ENCODE measurements at regions not wholly inside any gene's neighbourhood (a gene's known extent, or its start where the extent isn't known, plus 50 kb on each side); places are given as distances from the start of the nearest gene placed in this dataset.
"Not testable (repeated sequence)": the region's sequence is repeated elsewhere in the genome, so short reads cannot be mapped to it uniquely, and the experiment has no call there.

- Histone ChIP-seq H3K27ac (no peak overlapping the region), H3K9me3 (replicated peaks in 1 of 11) (no peaks in the 10 kb centered on the region), H3K27me3 (no peaks in the 10 kb centered on the region), H3K9ac (no peak overlapping the region), H3K4me3 (no peak overlapping the region), H4K20me1 (no peaks in the 10 kb centered on the region), H3K4me2 (no peak overlapping the region), H3K36me3 (no peaks in the 10 kb centered on the region), H3K4me1 (no peaks in the 10 kb centered on the region)
- TF ChIP-seq Cebpa-rat (IDR thresholded peaks at IDR 0.05) = no peak
These were observed 766.5 kb downstream of the BCKDHB start for GRCh38 chr6:80872951-80873308.

DNA sequence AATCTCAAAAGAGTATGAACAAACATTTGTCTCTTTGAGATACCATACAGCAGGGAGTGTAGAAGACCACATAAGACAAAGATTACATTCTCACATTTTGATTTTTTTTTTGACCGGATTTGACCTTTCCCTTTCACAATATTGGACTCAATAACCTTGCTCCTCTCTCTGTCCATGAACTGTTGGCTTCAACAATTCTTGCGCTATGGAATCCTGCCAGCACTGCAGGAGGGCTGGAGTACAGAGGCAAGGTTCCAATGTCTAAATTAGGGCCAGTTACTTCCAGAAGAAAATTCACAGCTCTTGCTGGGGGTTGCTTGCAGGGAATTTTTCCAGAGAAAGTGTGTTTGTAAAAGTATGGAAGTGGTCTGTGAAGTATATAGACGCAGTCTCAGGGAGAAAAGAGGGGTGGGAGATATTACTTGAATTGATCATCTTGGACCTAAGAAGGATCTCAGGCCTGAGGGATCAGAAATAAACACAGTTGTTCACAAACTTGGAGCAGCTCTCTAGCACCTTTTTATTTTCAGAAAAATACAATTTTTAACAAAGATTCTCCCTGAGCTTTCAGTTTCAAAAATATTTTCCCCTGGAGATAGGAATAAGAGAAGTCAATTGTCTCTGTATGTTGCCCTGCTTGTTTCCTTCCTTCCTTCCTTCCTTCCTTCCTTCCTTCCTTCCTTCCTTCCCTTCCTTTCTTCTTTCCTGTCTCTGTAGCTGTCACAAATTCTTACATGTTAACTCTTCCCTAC is 765.9 kb downstream of the BCKDHB start:
- Histone ChIP-seq H3K36me3 (no peaks in the 10 kb centered on the region), H3K27me3 (no peaks in the 10 kb centered on the region), H3K4me3 (no peak overlapping the region), H3K27ac (no peak overlapping the region), H3K9me3 (replicated peaks in 1 of 11) (no peaks in the 10 kb centered on the region), H3K4me2 (no peak overlapping the region), H3K9ac (no peak overlapping the region), H3K4me1 (no peaks in the 10 kb centered on the region), H4K20me1 (no peaks in the 10 kb centered on the region)
- no peak for TF ChIP-seq Cebpa-rat (IDR thresholded peaks at IDR 0.05)

DNA sequence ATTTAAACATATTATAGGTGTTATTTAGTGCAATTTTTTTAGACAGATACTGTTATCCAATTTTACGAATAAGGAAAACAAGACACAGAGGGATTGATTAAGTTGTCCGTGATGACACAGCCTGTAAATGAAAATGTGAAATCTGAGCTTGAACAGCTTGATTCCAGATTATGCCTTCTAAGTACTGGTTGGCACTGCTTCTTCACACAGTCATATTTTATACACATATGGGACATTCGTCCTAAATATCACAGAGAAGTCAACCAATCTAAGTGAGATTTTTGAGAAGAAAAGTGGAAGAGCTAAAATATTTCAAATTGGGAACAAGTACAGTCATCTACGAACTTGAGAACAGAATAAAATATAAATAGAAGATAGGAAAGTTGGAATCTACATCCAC is 756.3 kb downstream of the BCKDHB start:
- Histone ChIP-seq H3K4me2 (no peak overlapping the region), H3K9ac (no peak overlapping the region), H3K4me3 (no peak overlapping the region), H3K4me1 (no peaks in the 10 kb centered on the region), H3K9me3 (replicated peaks in 1 of 11) (no peaks in the 10 kb centered on the region), H3K36me3 (no peaks in the 10 kb centered on the region), H4K20me1 (no peaks in the 10 kb centered on the region), H3K27ac (no peak overlapping the region), H3K27me3 (no peaks in the 10 kb centered on the region)
- TF ChIP-seq Cebpa-rat (IDR thresholded peaks at IDR 0.05) = no peak

- Histone ChIP-seq H3K9ac (no peak overlapping the region), H3K9me3 (replicated peaks in 1 of 11) (no peaks in the 10 kb centered on the region), H3K4me2 (no peak overlapping the region), H3K27ac (no peak overlapping the region), H3K27me3 (no peaks in the 10 kb centered on the region), H4K20me1 (no peaks in the 10 kb centered on the region), H3K36me3 (no peaks in the 10 kb centered on the region), H3K4me1 (no peaks in the 10 kb centered on the region), H3K4me3 (no peak overlapping the region)
- TF ChIP-seq Cebpa-rat (IDR thresholded peaks at IDR 0.05) = no peak
These were observed 753.6 kb downstream of the BCKDHB start for GRCh38 chr6:80860107-80860506.

DNA sequence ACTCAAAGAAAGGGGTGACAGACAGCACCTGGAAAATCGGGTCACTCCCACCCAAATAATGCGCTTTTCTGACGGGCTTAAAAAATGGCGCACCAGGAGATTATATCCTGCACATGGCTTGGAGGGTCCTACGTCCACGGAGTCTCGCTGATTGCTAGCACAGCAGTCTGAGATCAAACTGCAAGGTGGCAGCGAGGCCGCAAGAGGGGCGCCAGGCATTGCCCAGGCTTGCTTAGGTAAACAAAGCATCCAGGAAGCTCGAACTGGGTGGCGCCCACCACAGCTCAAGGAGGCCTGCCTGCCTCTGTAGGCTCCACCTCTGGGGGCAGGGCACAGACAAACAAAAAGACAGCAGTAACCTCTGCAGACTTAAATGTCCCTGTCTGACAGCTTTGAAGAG is 741.5 kb downstream of the BCKDHB start:
- H3K27me3 ChIP-seq; H3K9ac ChIP-seq; H3K4me1 ChIP-seq; H4K20me1 ChIP-seq; H3K36me3 ChIP-seq; H3K9me3 ChIP-seq (replicated peaks in 1 of 11); H3K4me2 ChIP-seq; H3K27ac ChIP-seq; H3K4me3 ChIP-seq: not testable (repeated sequence)

- Histone ChIP-seq H3K4me3 (no peak overlapping the region), H3K4me1 (no peaks in the 10 kb centered on the region), H3K4me2 (no peak overlapping the region), H3K9ac (no peak overlapping the region), H3K27ac (no peak overlapping the region), H3K9me3 (replicated peaks in 1 of 11) (no peaks in the 10 kb centered on the region), H4K20me1 (no peaks in the 10 kb centered on the region), H3K27me3 (no peaks in the 10 kb centered on the region), H3K36me3 (no peaks in the 10 kb centered on the region)
- no peak for TF ChIP-seq Cebpa-rat (IDR thresholded peaks at IDR 0.05)
These were observed 725.9 kb downstream of the BCKDHB start for GRCh38 chr6:80832337-80832736.

DNA sequence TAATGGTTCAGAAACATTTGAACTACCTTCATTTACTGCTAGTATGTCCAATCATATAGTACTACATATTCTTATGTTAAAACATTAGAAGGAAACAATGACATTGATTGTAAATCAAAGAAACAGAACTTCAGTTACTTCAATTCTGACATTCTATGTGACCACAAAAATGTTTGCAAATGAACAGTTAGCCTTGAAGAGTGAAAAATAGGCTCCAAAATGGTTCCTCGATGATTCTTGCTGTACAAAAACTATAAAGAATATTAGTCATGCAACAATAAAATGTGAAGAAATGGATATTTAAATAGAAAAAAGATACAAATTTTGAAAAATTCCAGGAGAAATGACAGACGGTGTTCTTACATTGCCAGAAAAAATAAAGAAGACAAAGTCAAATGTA is 686.9 kb downstream of the BCKDHB start:
- Histone ChIP-seq H3K4me1 (no peaks in the 10 kb centered on the region), H3K9me3 (replicated peaks in 1 of 11) (no peaks in the 10 kb centered on the region), H3K4me3 (no peak overlapping the region), H3K36me3 (no peaks in the 10 kb centered on the region), H3K27ac (no peak overlapping the region), H3K27me3 (no peaks in the 10 kb centered on the region), H3K4me2 (no peak overlapping the region), H4K20me1 (no peaks in the 10 kb centered on the region), H3K9ac (no peak overlapping the region)
- no peak for TF ChIP-seq Cebpa-rat (IDR thresholded peaks at IDR 0.05)

GRCh38 chr6:80792151-80792550 is 685.7 kb downstream of the BCKDHB start:
- H3K36me3 ChIP-seq = no peaks in the 10 kb centered on the region
- no peak overlapping the region for H3K27ac ChIP-seq
- H3K4me2 ChIP-seq = no peak overlapping the region
- no peaks in the 10 kb centered on the region for H3K27me3 ChIP-seq
- TF ChIP-seq Cebpa-rat (IDR thresholded peaks at IDR 0.05) = no peak
- H3K4me3 ChIP-seq = no peak overlapping the region
- no peak overlapping the region for H3K9ac ChIP-seq
- no peaks in the 10 kb centered on the region for H3K9me3 ChIP-seq (replicated peaks in 1 of 11)
- H3K4me1 ChIP-seq = no peaks in the 10 kb centered on the region
- H4K20me1 ChIP-seq = no peaks in the 10 kb centered on the region

DNA sequence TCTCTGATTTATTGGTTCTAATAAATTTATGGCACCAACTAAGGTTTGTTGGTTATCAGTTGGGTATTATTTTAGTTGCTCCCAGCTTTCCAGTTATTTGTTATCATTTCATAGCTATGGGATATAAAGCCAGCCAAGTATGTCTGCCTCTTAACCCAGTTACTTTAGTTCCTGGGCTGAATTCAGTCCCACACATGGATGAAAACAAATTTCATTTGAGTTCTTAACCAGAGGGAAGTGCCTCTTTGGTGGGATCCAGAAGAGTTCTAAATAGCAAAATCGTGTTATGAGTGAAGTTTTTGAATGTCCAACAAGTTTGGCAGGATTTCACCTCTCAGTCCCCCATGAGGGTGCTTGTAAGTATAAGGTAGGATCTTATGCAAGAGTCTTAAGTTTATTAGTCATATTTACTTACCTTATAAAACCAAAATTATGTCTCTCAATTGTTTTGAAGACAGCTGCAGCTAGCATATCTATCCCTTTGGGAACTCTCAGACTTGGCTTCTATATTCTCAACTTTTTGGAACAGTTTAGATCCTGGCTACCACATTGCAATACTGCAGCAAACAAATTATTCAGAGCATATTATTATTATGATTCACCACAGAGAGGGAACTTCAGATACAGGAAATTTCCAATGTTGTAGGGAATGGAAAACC is 683.6 kb downstream of the BCKDHB start:
- H3K9ac ChIP-seq = no peak overlapping the region
- H4K20me1 ChIP-seq = no peaks in the 10 kb centered on the region
- H3K4me1 ChIP-seq = no peaks in the 10 kb centered on the region
- H3K4me2 ChIP-seq = no peak overlapping the region
- H3K9me3 ChIP-seq (replicated peaks in 1 of 11) = no peaks in the 10 kb centered on the region
- no peak for TF ChIP-seq Cebpa-rat (IDR thresholded peaks at IDR 0.05)
- no peaks in the 10 kb centered on the region for H3K36me3 ChIP-seq
- no peaks in the 10 kb centered on the region for H3K27me3 ChIP-seq
- H3K27ac ChIP-seq = no peak overlapping the region
- no peak overlapping the region for H3K4me3 ChIP-seq

GRCh38 chr6:80783271-80783670 is 676.8 kb downstream of the BCKDHB start:
- H3K27me3 ChIP-seq; H3K4me3 ChIP-seq; H3K4me1 ChIP-seq; H4K20me1 ChIP-seq; H3K9ac ChIP-seq; H3K27ac ChIP-seq; H3K36me3 ChIP-seq; H3K9me3 ChIP-seq (replicated peaks in 1 of 11); H3K4me2 ChIP-seq: not testable (repeated sequence)
